Astrocyte (in vitro differentiated cells and primary cell): ENCODE measurements at regions not wholly inside any gene's neighbourhood (a gene's known extent, or its start where the extent isn't known, plus 50 kb on each side); places are given as distances from the start of the nearest gene placed in this dataset.

Source experiments
- EZH2 ChIP-seq: IDR thresholded peaks from 2 replicates; pipeline ENCODE4 v1.6.1; 2012; ENCODE audit warnings: mild to moderate bottlenecking, low read length, inconsistent platforms; ENCODE audit not compliant: insufficient read depth
- TF ChIP-seq, protein P1 (sequence below): IDR thresholded peaks from 2 replicates; pipeline ENCODE4 v1.5.1; 2011; ENCODE audit warnings: low read depth, mild to moderate bottlenecking, inconsistent platforms, low read length, moderate library complexity; ENCODE audit not compliant: insufficient read depth

GRCh38 chr3:56860939-56861338, 59.2 kb upstream of the ARHGEF3 start:
- no peak for TF ChIP-seq EZH2
- TF ChIP-seq, protein P1, sequence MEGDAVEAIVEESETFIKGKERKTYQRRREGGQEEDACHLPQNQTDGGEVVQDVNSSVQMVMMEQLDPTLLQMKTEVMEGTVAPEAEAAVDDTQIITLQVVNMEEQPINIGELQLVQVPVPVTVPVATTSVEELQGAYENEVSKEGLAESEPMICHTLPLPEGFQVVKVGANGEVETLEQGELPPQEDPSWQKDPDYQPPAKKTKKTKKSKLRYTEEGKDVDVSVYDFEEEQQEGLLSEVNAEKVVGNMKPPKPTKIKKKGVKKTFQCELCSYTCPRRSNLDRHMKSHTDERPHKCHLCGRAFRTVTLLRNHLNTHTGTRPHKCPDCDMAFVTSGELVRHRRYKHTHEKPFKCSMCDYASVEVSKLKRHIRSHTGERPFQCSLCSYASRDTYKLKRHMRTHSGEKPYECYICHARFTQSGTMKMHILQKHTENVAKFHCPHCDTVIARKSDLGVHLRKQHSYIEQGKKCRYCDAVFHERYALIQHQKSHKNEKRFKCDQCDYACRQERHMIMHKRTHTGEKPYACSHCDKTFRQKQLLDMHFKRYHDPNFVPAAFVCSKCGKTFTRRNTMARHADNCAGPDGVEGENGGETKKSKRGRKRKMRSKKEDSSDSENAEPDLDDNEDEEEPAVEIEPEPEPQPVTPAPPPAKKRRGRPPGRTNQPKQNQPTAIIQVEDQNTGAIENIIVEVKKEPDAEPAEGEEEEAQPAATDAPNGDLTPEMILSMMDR: no peak
